HG02798 (cell line): ENCODE measurements at regions not wholly inside any gene's neighbourhood (a gene's known extent, or its start where the extent isn't known, plus 50 kb on each side); places are given as distances from the start of the nearest gene placed in this dataset.
A peak's percentile ranks its signal among the peaks of the same experiment; 100 is the strongest.

Experiments used
- ATAC-seq: cut with Tn5 transposase; IDR thresholded peaks from one replicate; pipeline ENCODE4 v1.9.1; 2021; ENCODE audit warnings: mild to moderate bottlenecking; ENCODE audit not compliant: unreplicated experiment, poor library complexity

- ATAC-seq = no peak
Measured at GRCh38 chr5:145708169-145708568, 127.0 kb downstream of the PRELID2 start.

GRCh38 chr5:145704724-145705123, 130.4 kb downstream of the PRELID2 start:
- no peak for ATAC-seq

- no peak for ATAC-seq
Measured at GRCh38 chr5:145703856-145704255, 131.3 kb downstream of the PRELID2 start.

GRCh38 chr5:145701404-145701803, 133.7 kb downstream of the PRELID2 start:
- no peak for ATAC-seq

GRCh38 chr5:145699846-145700245, 135.3 kb downstream of the PRELID2 start:
- ATAC-seq = no peak

GRCh38 chr5:145697251-145697990, 137.7 kb downstream of the PRELID2 start:
- peak; percentile 75 for ATAC-seq

GRCh38 chr5:145689235-145689634, 145.9 kb downstream of the PRELID2 start:
- ATAC-seq = peak; percentile 85

- ATAC-seq = no peak
Measured at GRCh38 chr5:145687943-145688342, 147.2 kb downstream of the PRELID2 start.

- no peak for ATAC-seq
Measured at GRCh38 chr5:145685417-145685816, 149.7 kb downstream of the PRELID2 start.

GRCh38 chr5:145683431-145683830, 151.7 kb downstream of the PRELID2 start:
- no peak for ATAC-seq

GRCh38 chr5:145682197-145682899, 152.8 kb downstream of the PRELID2 start:
- ATAC-seq = no peak

- ATAC-seq = peak; percentile 97
Measured at GRCh38 chr5:145681686-145682085, 153.5 kb downstream of the PRELID2 start.

- no peak for ATAC-seq
Measured at GRCh38 chr5:145681216-145681615, 153.9 kb downstream of the PRELID2 start.

GRCh38 chr5:145680767-145681166, 154.4 kb downstream of the PRELID2 start:
- no peak for ATAC-seq

GRCh38 chr5:145680169-145680568, 155.0 kb downstream of the PRELID2 start:
- ATAC-seq = no peak

GRCh38 chr5:145678255-145678654, 156.9 kb downstream of the PRELID2 start:
- ATAC-seq = no peak

GRCh38 chr5:145673786-145674185, 161.4 kb downstream of the PRELID2 start:
- ATAC-seq = no peak

- ATAC-seq = no peak
Measured at GRCh38 chr5:145668714-145669113, 166.4 kb downstream of the PRELID2 start.

- no peak for ATAC-seq
Measured at GRCh38 chr5:145667742-145668141, 167.4 kb downstream of the PRELID2 start.

GRCh38 chr5:145666591-145666990, 168.6 kb downstream of the PRELID2 start:
- no peak for ATAC-seq

GRCh38 chr5:145661737-145662485, 173.2 kb downstream of the PRELID2 start:
- no peak for ATAC-seq
